Coronary artery (tissue), 2 donors: ENCODE measurements at regions not wholly inside any gene's neighbourhood (a gene's known extent, or its start where the extent isn't known, plus 50 kb on each side); places are given as distances from the start of the nearest gene placed in this dataset.

ENCODE experiments used
- DNase-seq: peaks from one replicate; pipeline ENCODE4 v3.0.0-alpha.2; 2017; ENCODE audit warnings: low spot score
- H3K27ac ChIP-seq, 2 donors: fragments of 200-600 bp; sonication (generic); one replicate each; pipeline ENCODE4 v1.5.1; 2016 to 2019
- H3K4me3 ChIP-seq: fragments of 200-600 bp; sonication (generic); 2 replicates; pipeline ENCODE4 v1.5.1; 2016; ENCODE audit warnings: mild to moderate bottlenecking, moderate library complexity
- TF ChIP-seq, protein P1 (sequence below): fragments of 200-600 bp; sonication (generic); IDR thresholded peaks from one replicate; pipeline ENCODE4 v1.5.1; 2019; ENCODE audit warnings: antibody characterized with exemption

- no peak overlapping the region for H3K27ac ChIP-seq
- TF ChIP-seq, protein P1, sequence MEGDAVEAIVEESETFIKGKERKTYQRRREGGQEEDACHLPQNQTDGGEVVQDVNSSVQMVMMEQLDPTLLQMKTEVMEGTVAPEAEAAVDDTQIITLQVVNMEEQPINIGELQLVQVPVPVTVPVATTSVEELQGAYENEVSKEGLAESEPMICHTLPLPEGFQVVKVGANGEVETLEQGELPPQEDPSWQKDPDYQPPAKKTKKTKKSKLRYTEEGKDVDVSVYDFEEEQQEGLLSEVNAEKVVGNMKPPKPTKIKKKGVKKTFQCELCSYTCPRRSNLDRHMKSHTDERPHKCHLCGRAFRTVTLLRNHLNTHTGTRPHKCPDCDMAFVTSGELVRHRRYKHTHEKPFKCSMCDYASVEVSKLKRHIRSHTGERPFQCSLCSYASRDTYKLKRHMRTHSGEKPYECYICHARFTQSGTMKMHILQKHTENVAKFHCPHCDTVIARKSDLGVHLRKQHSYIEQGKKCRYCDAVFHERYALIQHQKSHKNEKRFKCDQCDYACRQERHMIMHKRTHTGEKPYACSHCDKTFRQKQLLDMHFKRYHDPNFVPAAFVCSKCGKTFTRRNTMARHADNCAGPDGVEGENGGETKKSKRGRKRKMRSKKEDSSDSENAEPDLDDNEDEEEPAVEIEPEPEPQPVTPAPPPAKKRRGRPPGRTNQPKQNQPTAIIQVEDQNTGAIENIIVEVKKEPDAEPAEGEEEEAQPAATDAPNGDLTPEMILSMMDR: no peak
- no peak for DNase-seq
- no peak overlapping the region for H3K4me3 ChIP-seq
Observed at GRCh38 chr10:5311617-5312016, 53.1 kb upstream of the UCN3 start.

DNA sequence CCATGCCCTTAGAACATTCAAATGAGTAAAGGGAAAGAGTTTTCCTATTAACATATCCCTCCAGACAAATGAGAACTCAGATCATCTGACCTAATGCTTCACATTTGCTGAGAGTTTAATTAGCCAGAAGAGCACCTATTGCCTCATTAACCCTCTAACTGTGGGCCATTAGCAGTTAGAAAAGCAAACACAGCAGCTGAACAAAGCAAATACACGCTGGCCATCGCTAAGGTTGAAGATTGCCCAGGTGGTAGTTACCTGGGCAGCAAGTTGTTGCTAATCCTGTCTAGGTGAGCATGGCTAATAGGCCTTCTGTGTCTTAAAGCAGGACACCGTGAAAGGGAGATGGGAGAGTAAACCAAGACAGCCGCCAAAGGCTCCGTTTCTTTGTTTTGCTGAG lies 49.9 kb upstream of the UCN3 start:
- H3K27ac ChIP-seq: no peak overlapping the region
- no peak overlapping the region for H3K4me3 ChIP-seq
- TF ChIP-seq, protein P1: no peak
- DNase-seq: no peak
